ENCODE measurements at regions not wholly inside any gene's neighbourhood (a gene's known extent, or its start where the extent isn't known, plus 50 kb on each side); places are given as distances from the start of the nearest gene placed in this dataset.

DNA sequence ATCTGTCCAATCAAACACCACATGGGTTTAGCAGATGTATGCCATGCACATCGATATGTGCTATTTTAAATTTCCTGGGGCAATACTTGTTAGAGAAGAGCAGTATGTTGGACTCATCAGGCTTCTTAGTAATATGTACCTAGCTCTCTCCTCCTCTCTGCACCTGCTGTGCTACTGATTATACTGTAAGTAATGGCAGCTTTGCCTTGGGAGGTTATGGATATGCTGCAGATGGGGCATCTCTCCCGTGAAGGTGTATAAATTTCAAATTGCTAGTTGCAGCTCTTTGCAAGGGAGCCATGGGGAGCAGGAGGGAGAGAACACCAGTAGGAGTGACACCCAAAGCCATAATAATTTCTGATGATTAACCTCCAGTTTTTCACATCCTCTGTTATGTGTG is 101.5 kb downstream of the SPATA31D1 start:
- no peak for TF ChIP-seq CEBPB (IDR thresholded peaks at IDR 0.05)
- WGBS (ENCODE audit: missing lambda C conversion rate): 31% methylated on average over 2 of the region's 2 CpGs
- Histone ChIP-seq H3K4me3 (no peak overlapping the region), H3K4me1 (no peaks in the 10 kb centered on the region), H3K9me3 (no peaks in the 10 kb centered on the region), H3K27ac (no peak overlapping the region), H3K4me2 (no peak overlapping the region)
- ChIA-PET CTCF (interaction anchor here (1.5 kb wide), 1 partner anchor 13 kb away, joined by 3 read pairs; no protein-coding TSS in a partner anchor), POLR2A (no interaction called here)
- FAIRE-seq (no peak), ATAC-seq (no peak), DNase-seq (ENCODE audit: low read depth in 1 of 2, low spot score in 1 of 2) (no peak)

- POLR2A ChIA-PET: no interaction called here
- H3K4me3 ChIP-seq: no peak overlapping the region
- H3K4me2 ChIP-seq: no peak overlapping the region
- H3K27ac ChIP-seq: no peak overlapping the region
- DNase-seq (ENCODE audit: low read depth in 1 of 2, low spot score in 1 of 2) (no peak), ATAC-seq (no peak), FAIRE-seq (no peak)
- no peaks in the 10 kb centered on the region for H3K9me3 ChIP-seq
- CTCF ChIA-PET: no interaction called here
- 76% methylated on average over 1 of the region's 1 CpG for WGBS (ENCODE audit: missing lambda C conversion rate)
- H3K4me1 ChIP-seq: no peaks in the 10 kb centered on the region
- TF ChIP-seq BHLHE40 (IDR thresholded peaks at IDR 0.05; ENCODE audit: low read depth, low read length) (no peak), ZSCAN20 (CRISPR knock-in tag; IDR thresholded peaks at IDR 0.05) (no peak), GATA3 (IDR thresholded peaks at IDR 0.05; ENCODE audit: borderline replicate concordance) (no peak), RCOR1 (IDR thresholded peaks at IDR 0.05; ENCODE audit: low read depth, low read length) (no peak)
- TF ChIP-seq, protein P1, sequence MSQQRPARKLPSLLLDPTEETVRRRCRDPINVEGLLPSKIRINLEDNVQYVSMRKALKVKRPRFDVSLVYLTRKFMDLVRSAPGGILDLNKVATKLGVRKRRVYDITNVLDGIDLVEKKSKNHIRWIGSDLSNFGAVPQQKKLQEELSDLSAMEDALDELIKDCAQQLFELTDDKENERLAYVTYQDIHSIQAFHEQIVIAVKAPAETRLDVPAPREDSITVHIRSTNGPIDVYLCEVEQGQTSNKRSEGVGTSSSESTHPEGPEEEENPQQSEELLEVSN (IDR thresholded peaks at IDR 0.05; ENCODE audit: borderline replicate concordance, low read depth): no peak
- TF ChIP-seq, protein P2, sequence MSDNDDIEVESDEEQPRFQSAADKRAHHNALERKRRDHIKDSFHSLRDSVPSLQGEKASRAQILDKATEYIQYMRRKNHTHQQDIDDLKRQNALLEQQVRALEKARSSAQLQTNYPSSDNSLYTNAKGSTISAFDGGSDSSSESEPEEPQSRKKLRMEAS (IDR thresholded peaks at IDR 0.05): no peak
These were observed 102.5 kb downstream of the SPATA31D1 start for GRCh38 chr9:82091100-82091499.

DNA sequence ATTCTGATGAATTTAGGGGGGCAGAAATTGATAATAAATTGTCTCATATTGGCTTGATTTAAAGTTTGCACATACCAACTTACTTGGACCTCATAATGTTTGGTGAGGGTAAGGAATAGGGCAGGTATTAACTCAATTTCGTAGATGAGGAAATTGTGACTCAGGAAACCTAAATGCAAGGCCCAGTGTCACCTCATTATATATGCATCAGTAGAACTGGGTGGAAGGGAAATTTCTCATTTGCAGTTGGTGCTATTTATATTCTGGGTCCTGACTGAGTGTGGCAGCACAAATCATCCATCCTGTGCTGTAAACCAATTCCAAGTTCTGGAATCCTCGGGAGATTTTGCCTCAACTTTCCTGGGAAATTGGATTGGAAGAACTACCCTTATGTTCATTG is 103.0 kb downstream of the SPATA31D1 start:
- no peaks in the 10 kb centered on the region for H3K4me1 ChIP-seq
- TF ChIP-seq CHD4 (IDR thresholded peaks at IDR 0.05; ENCODE audit: borderline replicate concordance): no peak
- TF ChIP-seq USF2 (IDR thresholded peaks at IDR 0.05): no peak
- TF ChIP-seq, protein P3, sequence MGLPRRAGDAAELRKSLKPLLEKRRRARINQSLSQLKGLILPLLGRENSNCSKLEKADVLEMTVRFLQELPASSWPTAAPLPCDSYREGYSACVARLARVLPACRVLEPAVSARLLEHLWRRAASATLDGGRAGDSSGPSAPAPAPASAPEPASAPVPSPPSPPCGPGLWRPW (IDR thresholded peaks at IDR 0.05): no peak
- TF ChIP-seq KDM1A (IDR thresholded peaks at IDR 0.05; ENCODE audit: low read depth): no peak
- TF ChIP-seq FOSL2 (IDR thresholded peaks at IDR 0.05): no peak
- TF ChIP-seq FOSL2 (CRISPR knock-in tag; IDR thresholded peaks at IDR 0.05): no peak
- no peak for TF ChIP-seq RAD21 (conservative IDR thresholded peaks at IDR 0.05 in 1 of 2, IDR thresholded peaks at IDR 0.05 in 1 of 2)
- TF ChIP-seq POLR2AphosphoS2 (conservative IDR thresholded peaks at IDR 0.05; ENCODE audit: low read length): no peak
- TF ChIP-seq ATOH8 (CRISPR knock-in tag; IDR thresholded peaks at IDR 0.05; ENCODE audit: low read depth): no peak
- TF ChIP-seq HOXB5 (CRISPR knock-in tag; IDR thresholded peaks at IDR 0.05): no peak
- TF ChIP-seq, protein P2 (IDR thresholded peaks at IDR 0.05): no peak
- TF ChIP-seq BHLHE40 (IDR thresholded peaks at IDR 0.05; ENCODE audit: low read depth, low read length): no peak
- TF ChIP-seq TP53 (CRISPR knock-in tag; IDR thresholded peaks at IDR 0.05): no peak
- TF ChIP-seq HOXB13 (CRISPR knock-in tag; IDR thresholded peaks at IDR 0.05; ENCODE audit: low read depth): no peak
- TF ChIP-seq EHMT2 (IDR thresholded peaks at IDR 0.05; ENCODE audit: low read depth): no peak
- no peak for TF ChIP-seq ZSCAN20 (CRISPR knock-in tag; IDR thresholded peaks at IDR 0.05)
- TF ChIP-seq RARB (CRISPR knock-in tag; IDR thresholded peaks at IDR 0.05): no peak
- TF ChIP-seq JUNB (IDR thresholded peaks at IDR 0.05): no peak
- TF ChIP-seq RCOR1 (IDR thresholded peaks at IDR 0.05; ENCODE audit: low read depth, low read length): no peak
- TF ChIP-seq FOXS1 (CRISPR knock-in tag; IDR thresholded peaks at IDR 0.05): no peak
- ChIA-PET POLR2A (no interaction called here), CTCF (no interaction called here)
- H3K27ac ChIP-seq: no peak overlapping the region
- no peak for DNase-seq (ENCODE audit: low read depth in 1 of 2, low spot score in 1 of 2)
- no peak overlapping the region for H3K4me2 ChIP-seq
- H3K9me3 ChIP-seq: no peaks in the 10 kb centered on the region
- no peak overlapping the region for H3K4me3 ChIP-seq
- no peak for ATAC-seq
- FAIRE-seq: no peak
- whole genome bisulfite sequencing (ENCODE audit: missing lambda C conversion rate): 42% methylated on average over 2 of the region's 2 CpGs

All from A549 (cell line).